ENCODE measurements at regions not wholly inside any gene's neighbourhood (a gene's known extent, or its start where the extent isn't known, plus 50 kb on each side); places are given as distances from the start of the nearest gene placed in this dataset.

- no peak for TF ChIP-seq EZH2 (IDR thresholded peaks at IDR 0.05; ENCODE audit: borderline replicate concordance, low read depth, low read length, severe bottlenecking)
- no peak for TF ChIP-seq FOS (IDR thresholded peaks at IDR 0.05; ENCODE audit: borderline replicate concordance, insufficient read depth, low read length)
- no peak for TF ChIP-seq GATA2 (IDR thresholded peaks at IDR 0.05; ENCODE audit: insufficient read depth, insufficient read length, low read depth, low read length)
- TF ChIP-seq POLR2A (IDR thresholded peaks at IDR 0.05; ENCODE audit: low read depth, low read length) = no peak
- TF ChIP-seq MYC (IDR thresholded peaks at IDR 0.05; ENCODE audit: low read depth, low read length) = no peak
- TF ChIP-seq POLR2AphosphoS5 (IDR thresholded peaks at IDR 0.05; ENCODE audit: insufficient read depth, low read depth, low read length) = no peak
- TF ChIP-seq JUN (IDR thresholded peaks at IDR 0.05; ENCODE audit: borderline replicate concordance, insufficient read depth, insufficient read length, low read depth) = no peak
- TF ChIP-seq MAX (IDR thresholded peaks at IDR 0.05; ENCODE audit: insufficient read depth, insufficient read length) = no peak
- no peak for TF ChIP-seq CTCF (IDR thresholded peaks at IDR 0.05; ENCODE audit: extremely low read depth in 1 of 2, insufficient read depth in 1 of 2, low read depth in 1 of 2, low read length in 2 of 2)
- no peaks in the 10 kb centered on the region for H4K20me1 ChIP-seq (replicated peaks; ENCODE audit: control insufficient read depth, extremely low read depth, insufficient read depth, low read length)
- H3K27me3 ChIP-seq (ENCODE audit: control insufficient read depth in 2 of 2, insufficient read depth in 2 of 2, low read length in 2 of 2) = no peaks in the 10 kb centered on the region
- no peak overlapping the region for H3K9ac ChIP-seq (replicated peaks; ENCODE audit: extremely low read depth, insufficient read depth, low read length)
- BruUV-seq (replicated peaks) = no TSS peak
- H3K4me1 ChIP-seq (ENCODE audit: control insufficient read depth, extremely low read depth, insufficient read depth, low read length) = no peaks in the 10 kb centered on the region
- intact Hi-C loops (cut with micrococcal nuclease) = no loop called here
- FAIRE-seq (no peak), DNase-seq (ENCODE audit: low read depth, low spot score) (no peak)
- no peak overlapping the region for H3K4me3 ChIP-seq (replicated peaks in 1 of 3; ENCODE audit: insufficient read depth in 1 of 3, low read depth in 1 of 3, low read length in 3 of 3)
- no peak overlapping the region for H3K4me2 ChIP-seq (ENCODE audit: insufficient read depth, low read length)
- no peak overlapping the region for H3K27ac ChIP-seq (ENCODE audit: insufficient read depth, low read depth, low read length)
- H2AFZ ChIP-seq (ENCODE audit: low read depth, low read length) = no peak overlapping the region
- dilution Hi-C loops (cut with MboI; ENCODE audit: extremely low pct_ligation_motif_present, low sequenced_read_pairs) = no loop called here
- no peaks in the 10 kb centered on the region for H3K36me3 ChIP-seq (ENCODE audit: control insufficient read depth in 2 of 2, extremely low read depth in 1 of 2, insufficient read depth in 2 of 2, low read length in 2 of 2)
- CTCF ChIA-PET = no interaction called here
- H3K9me1 ChIP-seq (replicated peaks; ENCODE audit: control insufficient read depth, extremely low read depth, insufficient read depth, low read length) = no peaks in the 10 kb centered on the region
- peaks cover 4% of the 10 kb centered on the region for H3K9me3 ChIP-seq (replicated peaks; ENCODE audit: control insufficient read depth, insufficient read depth, low read length)
- POLR2A ChIA-PET = no interaction called here
- no peaks in the 10 kb centered on the region for H3K79me2 ChIP-seq (ENCODE audit: control insufficient read depth, insufficient read depth, low read length)
Observed at GRCh38 chr13:22263185-22263584, 592.3 kb downstream of the FGF9 start.

All from endothelial cell of umbilical vein (primary cell).